ENCODE measurements at regions not wholly inside any gene's neighbourhood (a gene's known extent, or its start where the extent isn't known, plus 50 kb on each side); places are given as distances from the start of the nearest gene placed in this dataset.
"Not testable (repeated sequence)": the region's sequence is repeated elsewhere in the genome, so short reads cannot be mapped to it uniquely, and the experiment has no call there.

GRCh38 chr2:37806004-37806403, 119.1 kb upstream of the RMDN2 start:
- not testable (repeated sequence) for DNase-seq (ENCODE audit: low read depth in 3 of 3)

GRCh38 chr2:37809525-37809924, 115.6 kb upstream of the RMDN2 start:
- DNase-seq (ENCODE audit: low read depth in 3 of 3) = no peak

- DNase-seq (ENCODE audit: low read depth in 3 of 3) = no peak
Measured at GRCh38 chr2:37809931-37810570, 115.0 kb upstream of the RMDN2 start.

- no peak for DNase-seq (ENCODE audit: low read depth in 3 of 3)
Measured at GRCh38 chr2:37812414-37812813, 112.7 kb upstream of the RMDN2 start.

GRCh38 chr2:37812941-37813730, 112.0 kb upstream of the RMDN2 start:
- no peak for DNase-seq (ENCODE audit: low read depth in 3 of 3)

- no peak for DNase-seq (ENCODE audit: low read depth in 3 of 3)
Measured at GRCh38 chr2:37816036-37816435, 109.1 kb upstream of the RMDN2 start.

- no peak for DNase-seq (ENCODE audit: low read depth in 3 of 3)
Measured at GRCh38 chr2:37816686-37817085, 108.4 kb upstream of the RMDN2 start.

GRCh38 chr2:37819186-37819585, 105.9 kb upstream of the RMDN2 start:
- DNase-seq (ENCODE audit: low read depth in 3 of 3) = no peak

- no peak for DNase-seq (ENCODE audit: low read depth in 3 of 3)
Measured at GRCh38 chr2:37820471-37820986, 104.6 kb upstream of the RMDN2 start.

- no peak for DNase-seq (ENCODE audit: low read depth in 3 of 3)
Measured at GRCh38 chr2:37825586-37825985, 99.5 kb upstream of the RMDN2 start.

GRCh38 chr2:37826611-37827010, 98.5 kb upstream of the RMDN2 start:
- no peak for DNase-seq (ENCODE audit: low read depth in 3 of 3)

- DNase-seq (ENCODE audit: low read depth in 3 of 3) = no peak
Measured at GRCh38 chr2:37827455-37827854, 97.6 kb upstream of the RMDN2 start.

- DNase-seq (ENCODE audit: low read depth in 3 of 3) = no peak
Measured at GRCh38 chr2:37827911-37828511, 97.1 kb upstream of the RMDN2 start.

- no peak for DNase-seq (ENCODE audit: low read depth in 3 of 3)
Measured at GRCh38 chr2:37829202-37829601, 95.9 kb upstream of the RMDN2 start.

GRCh38 chr2:37829616-37830395, 95.3 kb upstream of the RMDN2 start:
- DNase-seq (ENCODE audit: low read depth in 3 of 3) = no peak

GRCh38 chr2:37830636-37831035, 94.5 kb upstream of the RMDN2 start:
- no peak for DNase-seq (ENCODE audit: low read depth in 3 of 3)

GRCh38 chr2:37831081-37831780, 93.9 kb upstream of the RMDN2 start:
- no peak for DNase-seq (ENCODE audit: low read depth in 3 of 3)

- peak; percentile 66 to 70 (median 67) for DNase-seq (ENCODE audit: low read depth in 3 of 3)
Measured at GRCh38 chr2:37832590-37833197, 92.4 kb upstream of the RMDN2 start.

GRCh38 chr2:37833423-37833822, 91.7 kb upstream of the RMDN2 start:
- DNase-seq (ENCODE audit: low read depth in 3 of 3) = no peak

- no peak for DNase-seq (ENCODE audit: low read depth in 3 of 3)
Measured at GRCh38 chr2:37836270-37836669, 88.8 kb upstream of the RMDN2 start.

- DNase-seq (ENCODE audit: low read depth in 3 of 3) = no peak
Measured at GRCh38 chr2:37836711-37837110, 88.4 kb upstream of the RMDN2 start.
